ENCODE measurements at regions not wholly inside any gene's neighbourhood (a gene's known extent, or its start where the extent isn't known, plus 50 kb on each side); places are given as distances from the start of the nearest gene placed in this dataset.

DNA sequence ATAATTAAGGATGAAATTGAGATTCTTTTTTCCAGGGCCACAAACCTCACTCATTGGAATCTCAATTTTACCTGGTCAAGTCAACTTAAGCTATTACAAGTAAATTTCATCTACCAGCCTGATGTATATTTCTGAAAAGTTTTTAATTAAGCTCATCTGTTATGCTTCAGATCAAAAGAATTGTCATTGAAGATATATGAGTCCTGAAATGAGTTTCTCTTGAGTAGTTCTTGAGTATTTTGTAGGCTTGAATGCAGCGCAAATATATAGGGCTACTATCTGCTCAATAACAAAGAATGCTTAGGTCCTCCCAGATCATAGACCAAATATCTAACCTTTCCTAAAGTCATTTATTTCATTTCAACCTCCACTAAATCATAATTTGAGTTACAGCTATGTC is 482.2 kb upstream of the ST8SIA4 start:
- TF ChIP-seq CTCF (IDR thresholded peaks at IDR 0.05; ENCODE audit: low read length) (no peak), EZH2 (optimal IDR thresholded peaks at IDR 0.05; ENCODE audit: low read depth, low read length) (no peak)
